ENCODE measurements at regions not wholly inside any gene's neighbourhood (a gene's known extent, or its start where the extent isn't known, plus 50 kb on each side); places are given as distances from the start of the nearest gene placed in this dataset.

DNA sequence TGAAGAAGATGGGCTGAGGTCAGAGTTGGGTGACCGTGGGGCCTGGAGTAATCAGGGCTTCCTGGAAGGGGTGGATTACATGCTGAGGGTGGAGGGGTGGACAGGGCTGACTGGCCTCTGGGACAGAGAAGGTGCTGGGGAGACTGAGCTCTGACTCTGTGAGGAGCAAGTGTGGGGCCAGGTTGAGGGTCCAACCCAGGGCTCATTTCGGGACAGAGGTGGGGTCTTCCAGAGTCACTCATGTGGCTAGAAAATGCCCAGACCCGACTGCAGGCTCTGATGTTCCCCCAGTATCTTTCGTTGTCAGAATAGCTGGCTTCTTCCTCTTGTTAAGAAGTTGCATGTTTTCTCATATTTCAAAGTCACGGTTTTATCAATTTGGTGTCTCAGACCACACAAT, 311.8 kb downstream of the PTPRU start:
- intact Hi-C loops (cut with DNase I) = no loop called here
- peaks cover 0 to 28% (median 0%) of the 10 kb centered on the region in 4 donors for H3K27me3 ChIP-seq
- H3K4me1 ChIP-seq = no peaks in the 10 kb centered on the region
- no peak for TF ChIP-seq POLR2AphosphoS5 (IDR thresholded peaks at IDR 0.05)
- TF ChIP-seq POLR2A (IDR thresholded peaks at IDR 0.05; ENCODE audit: low read depth) = no peak
- no peak for TF ChIP-seq EP300 (IDR thresholded peaks at IDR 0.05)
- TF ChIP-seq, protein P1, sequence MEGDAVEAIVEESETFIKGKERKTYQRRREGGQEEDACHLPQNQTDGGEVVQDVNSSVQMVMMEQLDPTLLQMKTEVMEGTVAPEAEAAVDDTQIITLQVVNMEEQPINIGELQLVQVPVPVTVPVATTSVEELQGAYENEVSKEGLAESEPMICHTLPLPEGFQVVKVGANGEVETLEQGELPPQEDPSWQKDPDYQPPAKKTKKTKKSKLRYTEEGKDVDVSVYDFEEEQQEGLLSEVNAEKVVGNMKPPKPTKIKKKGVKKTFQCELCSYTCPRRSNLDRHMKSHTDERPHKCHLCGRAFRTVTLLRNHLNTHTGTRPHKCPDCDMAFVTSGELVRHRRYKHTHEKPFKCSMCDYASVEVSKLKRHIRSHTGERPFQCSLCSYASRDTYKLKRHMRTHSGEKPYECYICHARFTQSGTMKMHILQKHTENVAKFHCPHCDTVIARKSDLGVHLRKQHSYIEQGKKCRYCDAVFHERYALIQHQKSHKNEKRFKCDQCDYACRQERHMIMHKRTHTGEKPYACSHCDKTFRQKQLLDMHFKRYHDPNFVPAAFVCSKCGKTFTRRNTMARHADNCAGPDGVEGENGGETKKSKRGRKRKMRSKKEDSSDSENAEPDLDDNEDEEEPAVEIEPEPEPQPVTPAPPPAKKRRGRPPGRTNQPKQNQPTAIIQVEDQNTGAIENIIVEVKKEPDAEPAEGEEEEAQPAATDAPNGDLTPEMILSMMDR (IDR thresholded peaks at IDR 0.05) = no peak
- H3K4me3 ChIP-seq = no peak overlapping the region
- WGBS = 44% methylated on average over 5 of the region's 5 CpGs
- H3K36me3 ChIP-seq = no peaks in the 10 kb centered on the region
- DNase-seq (ENCODE audit: extremely low spot score) = no peak
- no peak overlapping the region for H3K27ac ChIP-seq (replicated peaks in 1 of 4)
- no peaks in the 10 kb centered on the region for H3K9me3 ChIP-seq

DNA sequence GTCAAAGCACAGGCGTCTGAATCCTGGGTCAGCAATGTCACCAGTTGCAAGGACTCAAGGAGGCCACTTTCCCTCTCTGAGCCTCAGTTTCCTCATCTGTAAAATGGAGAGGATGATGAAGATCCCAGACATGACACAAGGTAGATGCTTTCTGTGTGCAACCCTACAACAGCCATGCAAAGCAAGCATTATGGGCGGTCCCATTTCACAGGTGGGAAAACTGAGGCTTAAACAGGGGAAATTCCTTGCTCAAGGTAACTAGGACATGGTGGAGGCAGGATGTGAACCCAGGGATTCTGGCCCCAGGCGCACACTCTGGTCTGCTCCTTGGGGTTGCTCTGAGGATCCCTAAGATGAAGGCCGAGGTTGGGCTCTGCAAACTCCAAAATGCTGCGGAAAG, 311.0 kb downstream of the PTPRU start:
- no peaks in the 10 kb centered on the region for H3K4me1 ChIP-seq
- DNase-seq (ENCODE audit: extremely low spot score) = no peak
- H3K27me3 ChIP-seq = peaks cover 0 to 28% (median 0%) of the 10 kb centered on the region in 4 donors
- no peaks in the 10 kb centered on the region for H3K36me3 ChIP-seq
- intact Hi-C loops (cut with DNase I) = no loop called here
- H3K27ac ChIP-seq (replicated peaks in 1 of 4) = no peak overlapping the region
- TF ChIP-seq POLR2AphosphoS5 (IDR thresholded peaks at IDR 0.05) = no peak
- no peaks in the 10 kb centered on the region for H3K9me3 ChIP-seq
- H3K4me3 ChIP-seq = no peak overlapping the region
- WGBS = 92% methylated on average over 4 of the region's 5 CpGs

DNA sequence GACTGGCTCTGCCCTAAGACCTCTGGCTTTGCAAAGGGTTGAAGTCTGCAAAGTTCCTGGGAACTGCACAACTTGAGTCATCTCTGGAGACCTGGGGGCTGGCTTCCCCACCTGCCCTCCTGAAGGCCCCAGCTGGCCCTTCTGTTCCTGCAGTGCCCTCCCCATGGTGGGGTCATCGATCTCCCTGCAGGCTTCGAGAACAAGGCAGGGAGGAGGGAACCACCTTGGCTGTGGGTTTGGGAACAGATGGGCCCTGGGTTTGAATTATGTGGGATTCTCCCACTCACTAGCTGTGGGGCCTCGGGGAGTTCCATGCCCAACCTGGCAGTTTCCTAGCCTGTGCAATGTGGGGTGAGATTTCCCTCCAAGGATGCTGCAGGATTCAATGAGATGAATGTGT, 310.2 kb downstream of the PTPRU start:
- intact Hi-C loops (cut with DNase I) = no loop called here
- 67% methylated on average over 3 of the region's 3 CpGs for WGBS
- no peak for TF ChIP-seq EP300 (IDR thresholded peaks at IDR 0.05)
- TF ChIP-seq, protein P1 (IDR thresholded peaks at IDR 0.05) = no peak
- no peak for TF ChIP-seq POLR2AphosphoS5 (IDR thresholded peaks at IDR 0.05)
- TF ChIP-seq POLR2A (IDR thresholded peaks at IDR 0.05; ENCODE audit: low read depth) = no peak
- no peak overlapping the region for H3K27ac ChIP-seq (replicated peaks in 1 of 4)
- no peaks in the 10 kb centered on the region for H3K9me3 ChIP-seq
- no peak for DNase-seq (ENCODE audit: extremely low spot score)
- H3K4me3 ChIP-seq = no peak overlapping the region
- peaks cover 0 to 23% (median 0%) of the 10 kb centered on the region in 4 donors for H3K27me3 ChIP-seq
- no peaks in the 10 kb centered on the region for H3K36me3 ChIP-seq
- H3K4me1 ChIP-seq = no peaks in the 10 kb centered on the region

DNA sequence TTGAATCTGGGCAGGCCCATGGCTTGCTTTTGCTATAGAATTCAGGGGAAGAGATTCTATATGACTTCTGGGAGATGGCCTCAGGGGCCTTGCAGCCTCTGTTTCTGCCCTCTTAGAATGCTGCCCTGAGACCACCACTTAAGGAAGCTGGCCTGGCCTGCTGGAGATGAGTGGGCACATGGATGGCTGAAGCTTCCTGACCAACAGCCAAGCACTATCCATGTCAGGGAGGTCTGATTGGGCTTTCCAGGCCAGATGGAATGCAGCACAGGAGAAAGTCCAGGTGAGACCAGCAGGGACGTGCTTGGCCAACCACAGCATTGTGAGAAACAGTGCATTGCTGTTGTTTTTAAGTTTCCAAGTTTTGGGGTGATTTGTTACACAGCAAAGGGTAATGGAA, 308.1 kb downstream of the PTPRU start:
- no peaks in the 10 kb centered on the region for H3K9me3 ChIP-seq
- no peak overlapping the region for H3K4me3 ChIP-seq
- TF ChIP-seq POLR2AphosphoS5 (IDR thresholded peaks at IDR 0.05) = no peak
- TF ChIP-seq POLR2A (IDR thresholded peaks at IDR 0.05; ENCODE audit: low read depth) = no peak
- no peak for TF ChIP-seq EP300 (IDR thresholded peaks at IDR 0.05)
- TF ChIP-seq, protein P1 (IDR thresholded peaks at IDR 0.05) = no peak
- intact Hi-C loops (cut with DNase I) = no loop called here
- no peak overlapping the region for H3K27ac ChIP-seq (replicated peaks in 1 of 4)
- H3K4me1 ChIP-seq = no peaks in the 10 kb centered on the region
- no peak for DNase-seq (ENCODE audit: extremely low spot score)
- 100% methylated on average over 1 of the region's 1 CpG for WGBS
- no peaks in the 10 kb centered on the region for H3K36me3 ChIP-seq
- peaks cover 0 to 12% (median 0%) of the 10 kb centered on the region in 4 donors for H3K27me3 ChIP-seq

DNA sequence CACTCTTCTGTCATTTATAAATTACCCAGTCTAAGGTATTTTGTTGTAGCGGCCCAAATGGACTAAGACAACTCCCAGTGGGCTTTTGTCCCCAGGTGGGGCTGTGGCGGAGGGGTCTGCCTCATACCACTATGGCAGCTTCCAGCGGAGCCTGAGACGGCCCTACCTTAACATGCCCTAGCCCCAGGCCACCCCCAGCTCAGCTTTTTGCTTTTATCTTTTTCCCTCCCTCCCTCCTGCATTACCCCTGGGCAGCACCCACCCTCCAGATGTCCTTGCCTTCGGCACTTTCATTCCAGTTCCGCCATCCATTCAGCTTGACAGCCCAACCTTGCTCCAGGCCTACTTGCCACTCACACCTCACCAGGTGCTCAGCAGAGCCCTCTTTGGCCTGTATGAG, 307.3 kb downstream of the PTPRU start:
- intact Hi-C loops (cut with DNase I) = no loop called here
- H3K9me3 ChIP-seq = no peaks in the 10 kb centered on the region
- peaks cover 0 to 17% (median 0%) of the 10 kb centered on the region in 4 donors for H3K27me3 ChIP-seq
- H3K36me3 ChIP-seq = no peaks in the 10 kb centered on the region
- no peaks in the 10 kb centered on the region for H3K4me1 ChIP-seq
- no peak for DNase-seq (ENCODE audit: extremely low spot score)
- no peak overlapping the region for H3K27ac ChIP-seq (replicated peaks in 1 of 4)
- TF ChIP-seq EP300 (IDR thresholded peaks at IDR 0.05) (no peak), POLR2A (IDR thresholded peaks at IDR 0.05; ENCODE audit: low read depth) (no peak), POLR2AphosphoS5 (IDR thresholded peaks at IDR 0.05) (no peak)
- TF ChIP-seq, protein P1 (IDR thresholded peaks at IDR 0.05) = no peak
- H3K4me3 ChIP-seq = no peak overlapping the region
- 71% methylated on average over 6 of the region's 6 CpGs for WGBS

Measured in esophagus muscularis mucosa (tissue), 4 donors.